GM12874 (cell line): ENCODE measurements at regions not wholly inside any gene's neighbourhood (a gene's known extent, or its start where the extent isn't known, plus 50 kb on each side); places are given as distances from the start of the nearest gene placed in this dataset.

Experiments
- TF ChIP-seq, protein P1 (sequence below): IDR thresholded peaks from 2 replicates; pipeline ENCODE4 v1.5.1; 2011; ENCODE audit warnings: low read depth, mild to moderate bottlenecking, control low read depth, low read length, moderate library complexity; ENCODE audit not compliant: insufficient read depth

- TF ChIP-seq, protein P1, sequence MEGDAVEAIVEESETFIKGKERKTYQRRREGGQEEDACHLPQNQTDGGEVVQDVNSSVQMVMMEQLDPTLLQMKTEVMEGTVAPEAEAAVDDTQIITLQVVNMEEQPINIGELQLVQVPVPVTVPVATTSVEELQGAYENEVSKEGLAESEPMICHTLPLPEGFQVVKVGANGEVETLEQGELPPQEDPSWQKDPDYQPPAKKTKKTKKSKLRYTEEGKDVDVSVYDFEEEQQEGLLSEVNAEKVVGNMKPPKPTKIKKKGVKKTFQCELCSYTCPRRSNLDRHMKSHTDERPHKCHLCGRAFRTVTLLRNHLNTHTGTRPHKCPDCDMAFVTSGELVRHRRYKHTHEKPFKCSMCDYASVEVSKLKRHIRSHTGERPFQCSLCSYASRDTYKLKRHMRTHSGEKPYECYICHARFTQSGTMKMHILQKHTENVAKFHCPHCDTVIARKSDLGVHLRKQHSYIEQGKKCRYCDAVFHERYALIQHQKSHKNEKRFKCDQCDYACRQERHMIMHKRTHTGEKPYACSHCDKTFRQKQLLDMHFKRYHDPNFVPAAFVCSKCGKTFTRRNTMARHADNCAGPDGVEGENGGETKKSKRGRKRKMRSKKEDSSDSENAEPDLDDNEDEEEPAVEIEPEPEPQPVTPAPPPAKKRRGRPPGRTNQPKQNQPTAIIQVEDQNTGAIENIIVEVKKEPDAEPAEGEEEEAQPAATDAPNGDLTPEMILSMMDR, result no peak
These were observed 365.2 kb upstream of the JARID2 start for GRCh38 chr6:14880677-14881076.

DNA sequence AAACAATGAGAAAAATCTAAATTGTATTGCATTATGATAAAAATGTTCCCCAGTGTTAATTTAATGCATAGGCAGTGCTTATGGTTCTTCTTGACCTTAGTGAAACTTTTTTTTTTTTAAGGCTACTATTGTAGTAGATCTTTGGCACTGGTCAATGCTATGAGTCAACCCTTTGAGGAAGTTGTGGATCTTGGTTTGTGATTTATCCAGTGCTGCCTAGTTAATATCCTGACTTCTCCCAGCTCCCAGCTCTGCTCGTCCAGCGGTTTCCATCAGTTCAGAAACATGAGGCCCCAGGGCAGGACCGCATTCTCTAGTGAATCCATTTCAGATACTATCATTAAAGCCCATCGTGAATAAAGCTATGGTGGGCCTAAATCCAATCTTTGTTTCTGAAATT, 364.5 kb upstream of the JARID2 start:
- TF ChIP-seq, protein P1, result no peak

- TF ChIP-seq, protein P1, result no peak
These were observed 363.4 kb upstream of the JARID2 start for GRCh38 chr6:14882394-14883026.

- TF ChIP-seq, protein P1, result no peak
These were observed 361.9 kb upstream of the JARID2 start for GRCh38 chr6:14883921-14884320.

DNA sequence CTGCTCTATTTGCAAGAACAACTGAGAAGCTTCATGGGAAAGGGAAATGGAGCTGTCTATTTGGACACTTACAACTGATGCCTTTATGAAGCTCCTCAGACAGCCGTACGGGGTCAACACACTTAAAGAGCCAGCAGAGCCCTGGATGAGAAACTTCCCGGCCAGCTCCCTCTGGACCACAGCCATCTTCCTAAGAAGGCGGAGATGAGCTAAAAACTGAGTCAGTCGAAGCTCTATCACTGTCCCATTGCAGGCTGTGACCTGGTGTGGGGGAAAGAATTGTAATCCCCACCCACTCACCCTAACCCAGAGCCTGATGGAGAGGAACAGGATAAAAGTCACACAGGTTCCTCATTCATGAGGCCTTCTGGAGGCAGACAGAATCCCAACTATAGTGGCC, 360.4 kb upstream of the JARID2 start:
- TF ChIP-seq, protein P1, result no peak

GRCh38 chr6:14887181-14887580, 358.7 kb upstream of the JARID2 start:
- TF ChIP-seq, protein P1, result no peak

DNA sequence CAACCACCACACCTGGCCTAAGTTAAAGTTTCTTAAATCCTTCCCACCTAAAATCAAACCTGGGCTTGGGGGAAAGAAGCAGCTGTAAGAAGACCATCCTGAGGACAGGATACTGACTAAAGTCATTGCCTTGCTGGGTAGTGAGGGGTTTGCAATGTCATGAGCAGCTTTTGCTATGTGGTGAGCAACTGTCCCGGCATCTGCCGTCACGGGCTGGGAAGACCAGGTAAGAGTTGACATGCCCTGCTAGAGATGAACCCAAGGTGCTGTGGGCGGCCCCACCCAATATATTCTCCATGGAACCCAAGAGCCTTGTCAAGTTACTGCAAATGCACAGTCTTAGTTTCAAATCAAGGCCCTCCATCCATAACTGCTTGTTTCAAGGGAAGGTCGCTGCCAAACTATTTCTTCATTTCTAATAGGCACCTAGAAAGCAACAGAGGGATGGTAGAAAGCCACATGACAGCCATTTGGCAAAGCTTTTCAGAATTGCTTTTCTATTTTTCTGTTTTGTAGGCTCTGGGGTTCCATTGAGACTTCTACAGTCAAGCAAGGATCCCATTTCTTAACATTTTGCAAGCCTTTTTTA, 357.8 kb upstream of the JARID2 start:
- TF ChIP-seq, protein P1, result no peak
